ENCODE measurements at regions not wholly inside any gene's neighbourhood (a gene's known extent, or its start where the extent isn't known, plus 50 kb on each side); places are given as distances from the start of the nearest gene placed in this dataset.
A peak's percentile ranks its signal among the peaks of the same experiment; 100 is the strongest.

- no peak for TF ChIP-seq LEF1 (IDR thresholded peaks at IDR 0.05; ENCODE audit: borderline replicate concordance)
- TF ChIP-seq L3MBTL2 (conservative IDR thresholded peaks at IDR 0.05), result no peak
- no peak for TF ChIP-seq SUZ12 (IDR thresholded peaks at IDR 0.05)
- TF ChIP-seq SP1 (IDR thresholded peaks at IDR 0.05), result no peak
- TF ChIP-seq ARNT (IDR thresholded peaks at IDR 0.05), result no peak
- TF ChIP-seq TARDBP (IDR thresholded peaks at IDR 0.05), result no peak
- no peak for TF ChIP-seq ELF4 (IDR thresholded peaks at IDR 0.05)
- TF ChIP-seq FOXA1 (IDR thresholded peaks at IDR 0.05), result no peak
- TF ChIP-seq FOXK2 (IDR thresholded peaks at IDR 0.05), result no peak
- no peak for TF ChIP-seq FOXM1 (IDR thresholded peaks at IDR 0.05; ENCODE audit: borderline replicate concordance)
- TF ChIP-seq HDGF (IDR thresholded peaks at IDR 0.05; ENCODE audit: borderline replicate concordance), result no peak
- no peak for TF ChIP-seq NFRKB (IDR thresholded peaks at IDR 0.05)
- TF ChIP-seq ZNF384 (IDR thresholded peaks at IDR 0.05), result no peak
- no peak for TF ChIP-seq PKNOX1 (IDR thresholded peaks at IDR 0.05)
- TF ChIP-seq CTBP1 (IDR thresholded peaks at IDR 0.05; ENCODE audit: borderline replicate concordance), result no peak
- POLR2A ChIA-PET, result no interaction called here
- CTCF ChIA-PET, result no interaction called here
- DNase-seq (ENCODE audit: extremely low spot score), result no peak
These were observed 195.2 kb downstream of the AXIN2 start for GRCh38 chr17:65366102-65366844.

DNA sequence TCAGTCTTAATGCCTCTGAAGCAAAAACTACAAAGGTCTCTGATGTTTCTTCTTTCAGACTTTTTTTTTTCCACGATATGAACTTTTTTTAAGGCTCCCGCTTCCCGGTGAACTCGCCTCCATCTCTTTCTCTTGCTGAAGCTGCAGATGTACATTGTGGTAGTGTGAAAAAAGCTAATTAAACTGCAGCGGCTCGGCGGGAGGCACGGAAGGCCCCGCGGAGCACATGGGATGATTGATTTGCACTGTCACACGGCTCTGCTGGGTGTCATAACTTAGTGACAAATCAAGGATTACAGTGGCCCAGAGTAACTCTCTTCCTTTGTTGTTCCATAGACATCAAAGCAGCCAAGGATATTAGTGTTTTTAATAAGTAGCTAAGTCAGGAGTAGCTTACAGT, 196.3 kb downstream of the AXIN2 start:
- ChIA-PET POLR2A (no interaction called here), CTCF (no interaction called here)
- DNase-seq (ENCODE audit: extremely low spot score), result no peak
- TF ChIP-seq CTBP1 (IDR thresholded peaks at IDR 0.05; ENCODE audit: borderline replicate concordance) (no peak), NFRKB (IDR thresholded peaks at IDR 0.05) (no peak), FOXK2 (IDR thresholded peaks at IDR 0.05) (no peak), SP1 (IDR thresholded peaks at IDR 0.05) (no peak), FOXA1 (IDR thresholded peaks at IDR 0.05) (no peak), L3MBTL2 (conservative IDR thresholded peaks at IDR 0.05) (peak; percentile 26; the same call in 1 of the 2 replicates), SUZ12 (IDR thresholded peaks at IDR 0.05) (no peak), ARNT (IDR thresholded peaks at IDR 0.05) (no peak), PKNOX1 (IDR thresholded peaks at IDR 0.05) (peak; percentile 82), BHLHE40 (IDR thresholded peaks at IDR 0.05; ENCODE audit: borderline replicate concordance) (no peak), FOXM1 (IDR thresholded peaks at IDR 0.05; ENCODE audit: borderline replicate concordance) (no peak), HDGF (IDR thresholded peaks at IDR 0.05; ENCODE audit: borderline replicate concordance) (no peak)

DNA sequence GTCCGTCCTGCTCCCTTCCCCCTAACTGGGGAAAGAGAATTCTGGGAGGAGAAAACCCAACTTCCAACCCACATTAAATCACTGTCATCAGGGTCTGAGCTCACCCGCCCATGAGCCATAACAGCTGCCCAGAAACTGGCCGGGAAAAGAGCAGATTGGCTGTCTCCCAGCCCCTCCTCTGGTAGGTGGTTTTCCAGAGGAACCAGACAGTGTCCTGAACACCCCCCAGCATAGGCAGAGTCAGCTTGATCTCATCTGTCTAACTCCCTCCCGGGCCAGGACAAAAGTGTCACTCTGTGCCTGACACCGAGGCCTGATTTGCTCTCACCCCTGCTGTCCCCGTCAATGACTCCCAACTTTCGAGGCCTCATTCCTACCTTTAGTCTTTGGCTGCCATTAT, 197.0 kb downstream of the AXIN2 start:
- TF ChIP-seq FOXM1 (IDR thresholded peaks at IDR 0.05; ENCODE audit: borderline replicate concordance) (no peak), BHLHE40 (IDR thresholded peaks at IDR 0.05; ENCODE audit: borderline replicate concordance) (no peak), NFRKB (IDR thresholded peaks at IDR 0.05) (no peak), CTBP1 (IDR thresholded peaks at IDR 0.05; ENCODE audit: borderline replicate concordance) (no peak), ELF4 (IDR thresholded peaks at IDR 0.05) (no peak), L3MBTL2 (conservative IDR thresholded peaks at IDR 0.05) (no peak), ARNT (IDR thresholded peaks at IDR 0.05) (no peak), FOXK2 (IDR thresholded peaks at IDR 0.05) (no peak), HDGF (IDR thresholded peaks at IDR 0.05; ENCODE audit: borderline replicate concordance) (no peak), LEF1 (IDR thresholded peaks at IDR 0.05; ENCODE audit: borderline replicate concordance) (no peak), ZNF384 (IDR thresholded peaks at IDR 0.05) (no peak), PKNOX1 (IDR thresholded peaks at IDR 0.05) (no peak)
- ChIA-PET CTCF (interaction anchor here (0.7 kb wide), 1 partner anchor 203 kb away, joined by 4 read pairs; no protein-coding TSS in a partner anchor), POLR2A (no interaction called here)
- DNase-seq (ENCODE audit: extremely low spot score), result no peak

DNA sequence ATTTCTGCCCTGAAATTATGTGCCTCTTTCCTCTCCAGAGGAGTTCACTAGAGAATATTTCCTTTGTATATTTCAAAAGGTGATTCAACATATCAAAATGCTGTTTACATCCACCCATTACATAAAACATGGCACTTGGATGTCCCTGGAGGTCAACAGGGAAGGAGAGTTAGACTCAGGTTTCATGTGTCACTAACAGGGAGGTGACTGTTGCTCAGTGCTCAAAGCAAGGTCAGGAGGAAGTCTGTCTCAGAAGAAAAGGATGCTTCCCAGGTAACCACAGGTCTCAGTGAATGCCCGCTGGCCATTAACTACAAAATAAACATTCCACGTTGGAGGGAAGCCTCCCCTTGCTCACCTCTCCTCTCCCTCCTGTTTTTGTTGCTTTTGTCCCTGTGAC, 198.6 kb downstream of the AXIN2 start:
- ChIA-PET POLR2A (no interaction called here), CTCF (no interaction called here)
- DNase-seq (ENCODE audit: extremely low spot score), result no peak
- no peak for TF ChIP-seq TARDBP (IDR thresholded peaks at IDR 0.05)
- no peak for TF ChIP-seq FOXA1 (IDR thresholded peaks at IDR 0.05)
- TF ChIP-seq NFRKB (IDR thresholded peaks at IDR 0.05), result no peak
- TF ChIP-seq ZNF384 (IDR thresholded peaks at IDR 0.05), result no peak
- TF ChIP-seq ELF4 (IDR thresholded peaks at IDR 0.05), result no peak
- TF ChIP-seq FOXK2 (IDR thresholded peaks at IDR 0.05), result no peak

- TF ChIP-seq LEF1 (IDR thresholded peaks at IDR 0.05; ENCODE audit: borderline replicate concordance), result no peak
- no peak for TF ChIP-seq ARNT (IDR thresholded peaks at IDR 0.05)
- TF ChIP-seq CTBP1 (IDR thresholded peaks at IDR 0.05; ENCODE audit: borderline replicate concordance), result no peak
- TF ChIP-seq ELF4 (IDR thresholded peaks at IDR 0.05), result no peak
- TF ChIP-seq HDGF (IDR thresholded peaks at IDR 0.05; ENCODE audit: borderline replicate concordance), result no peak
- TF ChIP-seq ZNF384 (IDR thresholded peaks at IDR 0.05), result no peak
- TF ChIP-seq SUZ12 (IDR thresholded peaks at IDR 0.05), result no peak
- TF ChIP-seq FOXM1 (IDR thresholded peaks at IDR 0.05; ENCODE audit: borderline replicate concordance), result no peak
- no peak for TF ChIP-seq FOXA1 (IDR thresholded peaks at IDR 0.05)
- TF ChIP-seq TARDBP (IDR thresholded peaks at IDR 0.05), result no peak
- no peak for TF ChIP-seq L3MBTL2 (conservative IDR thresholded peaks at IDR 0.05)
- TF ChIP-seq NFRKB (IDR thresholded peaks at IDR 0.05), result no peak
- TF ChIP-seq PKNOX1 (IDR thresholded peaks at IDR 0.05), result no peak
- no peak for TF ChIP-seq FOXK2 (IDR thresholded peaks at IDR 0.05)
- TF ChIP-seq SP1 (IDR thresholded peaks at IDR 0.05), result no peak
- no peak for TF ChIP-seq BHLHE40 (IDR thresholded peaks at IDR 0.05; ENCODE audit: borderline replicate concordance)
- POLR2A ChIA-PET, result no interaction called here
- DNase-seq (ENCODE audit: extremely low spot score), result no peak
- CTCF ChIA-PET, result no interaction called here
These were observed 200.4 kb downstream of the AXIN2 start for GRCh38 chr17:65360961-65361552.

Data from HEK293T (cell line).